ENCODE measurements at regions not wholly inside any gene's neighbourhood (a gene's known extent, or its start where the extent isn't known, plus 50 kb on each side); places are given as distances from the start of the nearest gene placed in this dataset.

- ChIA-PET POLR2A (ENCODE audit: unreplicated experiment) (no interaction called here), CTCF (no interaction called here)
- Histone ChIP-seq H3K36me3 (ENCODE audit: low read depth) (no peaks in the 10 kb centered on the region), H3K27me3 (ENCODE audit: insufficient read depth, low read depth) (no peaks in the 10 kb centered on the region), H3K4me1 (replicated peaks; ENCODE audit: insufficient read depth) (no peaks in the 10 kb centered on the region), H3K4me3 (no peak overlapping the region), H3K9me2 (ENCODE audit: insufficient read depth) (no peaks in the 10 kb centered on the region), H3K27ac (no peak overlapping the region), H3K79me2 (ENCODE audit: low read depth) (no peaks in the 10 kb centered on the region), H4K20me1 (ENCODE audit: insufficient read depth) (no peaks in the 10 kb centered on the region; the same call in 1 of the 2 replicates), H3F3A (ENCODE audit: insufficient read depth, low read depth) (no peaks in the 10 kb centered on the region), H2AFZ (peak overlapping the region; percentile 48; the same call in 1 of the 2 replicates), H3K4me2 (no peak overlapping the region), H3K9me3 (ENCODE audit: insufficient read depth, low read depth) (no peaks in the 10 kb centered on the region)
- BruUV-seq (replicated peaks) = no TSS peak
- DNase-seq = no peak
- intact Hi-C loops (cut with micrococcal nuclease; ENCODE audit: unreplicated experiment) = no loop called here
- TF ChIP-seq EZH2 (IDR thresholded peaks at IDR 0.05; ENCODE audit: low read depth) = no peak
- no peak for TF ChIP-seq CTCF (conservative IDR thresholded peaks at IDR 0.05)
Measured at GRCh38 chr18:68564961-68565360, 149.9 kb downstream of the TMX3 start.

GRCh38 chr18:68564351-68564750, 150.6 kb downstream of the TMX3 start:
- H3F3A ChIP-seq (ENCODE audit: insufficient read depth, low read depth) = no peaks in the 10 kb centered on the region
- TF ChIP-seq CTCF (conservative IDR thresholded peaks at IDR 0.05) = no peak
- no peak for TF ChIP-seq EZH2 (IDR thresholded peaks at IDR 0.05; ENCODE audit: low read depth)
- no peaks in the 10 kb centered on the region for H3K9me2 ChIP-seq (ENCODE audit: insufficient read depth)
- H3K4me3 ChIP-seq = no peak overlapping the region
- no peak overlapping the region for H3K4me2 ChIP-seq
- ChIA-PET CTCF (no interaction called here), POLR2A (ENCODE audit: unreplicated experiment) (no interaction called here)
- no peaks in the 10 kb centered on the region for H3K36me3 ChIP-seq (ENCODE audit: low read depth)
- H4K20me1 ChIP-seq (ENCODE audit: insufficient read depth) = no peaks in the 10 kb centered on the region
- no peaks in the 10 kb centered on the region for H3K4me1 ChIP-seq (replicated peaks; ENCODE audit: insufficient read depth)
- no peaks in the 10 kb centered on the region for H3K27me3 ChIP-seq (ENCODE audit: insufficient read depth, low read depth)
- H3K27ac ChIP-seq = no peak overlapping the region
- no peaks in the 10 kb centered on the region for H3K9me3 ChIP-seq (ENCODE audit: insufficient read depth, low read depth)
- DNase-seq = no peak
- intact Hi-C loops (cut with micrococcal nuclease; ENCODE audit: unreplicated experiment) = no loop called here
- H3K79me2 ChIP-seq (ENCODE audit: low read depth) = no peaks in the 10 kb centered on the region
- no peak overlapping the region for H2AFZ ChIP-seq
- no TSS peak for BruUV-seq (replicated peaks)

- H4K20me1 ChIP-seq (ENCODE audit: insufficient read depth) = no peaks in the 10 kb centered on the region
- CTCF ChIA-PET = no interaction called here
Measured at GRCh38 chr18:68560128-68560527, 154.8 kb downstream of the TMX3 start.

More at GRCh38 chr18:68560128-68560527, 154.8 kb downstream of the TMX3 start:
- Histone ChIP-seq H3K4me3 (no peak overlapping the region), H3K36me3 (ENCODE audit: low read depth) (no peaks in the 10 kb centered on the region), H3K4me1 (replicated peaks; ENCODE audit: insufficient read depth) (no peaks in the 10 kb centered on the region), H3F3A (ENCODE audit: insufficient read depth, low read depth) (no peaks in the 10 kb centered on the region), H3K9me3 (ENCODE audit: insufficient read depth, low read depth) (no peaks in the 10 kb centered on the region), H3K27ac (no peak overlapping the region), H2AFZ (0 out of 2 replicates have a peak overlapping the region, but pooled peaks have one; percentile 16), H3K4me2 (no peak overlapping the region), H3K9me2 (ENCODE audit: insufficient read depth) (no peaks in the 10 kb centered on the region), H3K27me3 (ENCODE audit: insufficient read depth, low read depth) (no peaks in the 10 kb centered on the region), H3K79me2 (ENCODE audit: low read depth) (no peaks in the 10 kb centered on the region)
- BruUV-seq (replicated peaks) = no TSS peak
- POLR2A ChIA-PET (ENCODE audit: unreplicated experiment) = no interaction called here
- no peak for DNase-seq
- no peak for TF ChIP-seq CTCF (conservative IDR thresholded peaks at IDR 0.05)
- TF ChIP-seq EZH2 (IDR thresholded peaks at IDR 0.05; ENCODE audit: low read depth) = no peak
- intact Hi-C loops (cut with micrococcal nuclease; ENCODE audit: unreplicated experiment) = no loop called here
